Pancreas (tissue), 10 donors: ENCODE measurements at regions not wholly inside any gene's neighbourhood (a gene's known extent, or its start where the extent isn't known, plus 50 kb on each side); places are given as distances from the start of the nearest gene placed in this dataset.

Source experiments
- ATAC-seq, 4 donors: fragments of 200-7000 bp; cut with Tn5 transposase; one replicate each; pipeline versions ENCODE4 v1.8.0 to v1.9.1; 2020; ENCODE audit warnings: mild to moderate bottlenecking in 4 of 4, moderate library complexity in 4 of 4
- DNase-seq, 6 donors: peaks; one replicate each; pipeline ENCODE4 v3.0.0-alpha.2; 2020
- FAIRE-seq: peaks from 2 replicates; lab custom pipeline; 2012; peaks lifted over from hg19 to GRCh38; lab: Jason Lieb, UNC
- H3K27ac ChIP-seq, 4 donors: fragments of 200-600 bp; sonication (generic); 1 replicate in 3 of 4; 2 replicates in 1 of 4; pipeline versions ENCODE4 v1.5.0 to v1.8.0; 2020
- H3K27me3 ChIP-seq, 4 donors: fragments of 200-600 bp; one replicate each; pipeline ENCODE4 v1.8.0; 2021
- H3K36me3 ChIP-seq, 3 donors: fragments of 200-600 bp; sonication (generic) in 1 of 3; one replicate each; pipeline versions ENCODE4 v1.5.0 to v1.8.0; 2020 to 2021
- H3K4me1 ChIP-seq, 3 donors: fragments of 200-600 bp; one replicate each; pipeline ENCODE4 v1.8.0; 2021
- H3K4me3 ChIP-seq, 4 donors: fragments of 200-600 bp; sonication (generic) in 2 of 4; one replicate each; pipeline versions ENCODE4 v1.5.0 to v1.8.0; 2020 to 2021
- H3K9me3 ChIP-seq, 4 donors: fragments of 200-600 bp; one replicate each; pipeline ENCODE4 v1.8.0; 2021
- WGBS, 2 donors: extraction: QIAGEN DNeasy Blood & Tissue Kit; methylation state at CpG; one replicate each; pipeline ENCODE4 v1.1.7; 2013; 5-methylcytosine and 5-hydroxymethylcytosine counted together
- intact Hi-C, 3 donors: fragments of 100-400 bp; cut with DNase I; formaldehyde crosslinking; loops; one replicate each; pipeline versions ENCODE4 v1.11.1 to v1.14.2; 2022
- TF ChIP-seq, protein P1 (sequence below), 4 donors: fragments of 200-600 bp; sonication (generic) in 3 of 4; IDR thresholded peaks; one replicate each; pipeline versions ENCODE4 v1.5.0 to v1.8.0; 2021; ENCODE audit warnings: antibody characterized with exemption in 4 of 4
- donor health status: healthy with polysubstance abuse.
- donor health status: DM: no; HTN: no; CAD: no; lungs with moderate emphysema.
- donor health status: DM: no; HTN: no; CAD: no.
- donor health status: control.
- donor health status: control.
- donor health status: Bipolar disorder and iron deficiency.
- donor health status: DM: yes; HTN: yes; CAD: no.
- donor health status: DM: no; HTN: no; CAD: no.
- donor health status: DM: no; HTN: no; CAD: no.
- donor health status: DM: yes; HTN: yes; CAD: no.

DNA sequence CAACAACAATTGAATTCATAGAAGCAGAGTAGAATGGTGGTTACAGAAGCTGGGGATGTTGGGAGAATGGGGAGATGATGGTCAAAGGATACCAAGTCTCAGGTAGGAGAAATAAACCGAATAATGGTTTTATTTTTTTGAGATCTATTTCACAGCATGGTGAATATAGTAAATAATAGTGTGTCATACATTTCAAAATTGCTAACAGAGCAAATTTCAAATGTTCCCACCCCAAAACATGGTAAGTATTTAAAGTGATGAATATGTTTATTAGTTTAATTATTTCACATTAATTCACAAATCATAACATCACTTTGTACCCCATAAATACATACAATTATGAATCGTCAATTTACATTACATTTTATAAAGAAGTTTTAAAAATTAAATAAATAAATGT, 72.7 kb upstream of the ATG10 start:
- no peaks in the 10 kb centered on the region for H3K36me3 ChIP-seq
- no peak overlapping the region for H3K27ac ChIP-seq
- DNase-seq (no peak), ATAC-seq (no peak), FAIRE-seq (no peak)
- 72 to 83% methylated on average over 2 of the region's 2 CpGs for WGBS, 2 donors
- no peaks in the 10 kb centered on the region for H3K4me1 ChIP-seq
- TF ChIP-seq, protein P1, sequence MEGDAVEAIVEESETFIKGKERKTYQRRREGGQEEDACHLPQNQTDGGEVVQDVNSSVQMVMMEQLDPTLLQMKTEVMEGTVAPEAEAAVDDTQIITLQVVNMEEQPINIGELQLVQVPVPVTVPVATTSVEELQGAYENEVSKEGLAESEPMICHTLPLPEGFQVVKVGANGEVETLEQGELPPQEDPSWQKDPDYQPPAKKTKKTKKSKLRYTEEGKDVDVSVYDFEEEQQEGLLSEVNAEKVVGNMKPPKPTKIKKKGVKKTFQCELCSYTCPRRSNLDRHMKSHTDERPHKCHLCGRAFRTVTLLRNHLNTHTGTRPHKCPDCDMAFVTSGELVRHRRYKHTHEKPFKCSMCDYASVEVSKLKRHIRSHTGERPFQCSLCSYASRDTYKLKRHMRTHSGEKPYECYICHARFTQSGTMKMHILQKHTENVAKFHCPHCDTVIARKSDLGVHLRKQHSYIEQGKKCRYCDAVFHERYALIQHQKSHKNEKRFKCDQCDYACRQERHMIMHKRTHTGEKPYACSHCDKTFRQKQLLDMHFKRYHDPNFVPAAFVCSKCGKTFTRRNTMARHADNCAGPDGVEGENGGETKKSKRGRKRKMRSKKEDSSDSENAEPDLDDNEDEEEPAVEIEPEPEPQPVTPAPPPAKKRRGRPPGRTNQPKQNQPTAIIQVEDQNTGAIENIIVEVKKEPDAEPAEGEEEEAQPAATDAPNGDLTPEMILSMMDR (IDR thresholded peaks at IDR 0.05): no peak
- no peaks in the 10 kb centered on the region for H3K9me3 ChIP-seq
- H3K4me3 ChIP-seq: no peak overlapping the region
- intact Hi-C loops: no loop called here
- no peaks in the 10 kb centered on the region for H3K27me3 ChIP-seq

DNA sequence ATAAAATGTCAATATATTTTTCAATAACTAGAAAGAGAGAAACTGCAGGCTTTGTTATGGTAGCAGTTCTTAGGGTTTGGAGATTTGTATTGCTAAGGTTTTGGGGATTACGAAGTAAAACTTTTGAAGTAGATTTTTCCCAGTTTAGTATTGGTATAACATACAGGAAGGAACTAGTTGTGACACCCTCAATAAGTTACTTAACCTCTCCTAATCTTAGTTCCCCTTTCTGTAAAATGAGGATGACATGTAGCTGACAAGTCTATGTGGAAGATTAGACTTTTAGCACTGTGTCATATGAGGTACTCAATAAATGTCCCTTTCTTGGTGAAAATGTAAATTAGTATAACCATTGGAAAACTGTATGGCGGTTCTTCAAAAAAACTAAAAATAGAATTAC, 73.4 kb upstream of the ATG10 start:
- Histone ChIP-seq H3K4me3 (no peak overlapping the region), H3K27me3 (no peaks in the 10 kb centered on the region), H3K36me3 (no peaks in the 10 kb centered on the region), H3K4me1 (no peaks in the 10 kb centered on the region), H3K9me3 (no peaks in the 10 kb centered on the region), H3K27ac (no peak overlapping the region)
- intact Hi-C loops: no loop called here
- TF ChIP-seq, protein P1 (IDR thresholded peaks at IDR 0.05): no peak
- FAIRE-seq (no peak), ATAC-seq (peak in 1 of 4 donors; percentile 35), DNase-seq (no peak)
- WGBS, 2 donors: 69 to 72% methylated on average over 2 of the region's 2 CpGs

DNA sequence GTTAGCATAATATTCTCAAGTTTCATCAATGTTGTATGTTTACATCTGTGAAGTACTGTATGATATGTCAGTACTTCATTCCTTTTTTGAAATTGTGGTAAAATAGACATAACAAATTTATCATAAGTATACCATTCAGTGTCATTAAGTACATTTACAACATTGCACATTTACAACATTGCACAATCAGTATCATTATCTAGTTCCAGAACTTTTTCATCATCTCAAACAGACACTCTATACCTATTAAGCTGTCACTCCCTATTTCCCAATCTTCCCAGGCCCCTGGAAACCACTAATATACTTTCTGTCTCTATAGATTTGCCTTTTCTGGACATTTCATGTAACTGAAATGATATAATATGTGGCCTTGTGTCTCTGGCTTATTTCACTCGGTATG, 75.1 kb upstream of the ATG10 start:
- Histone ChIP-seq H3K4me3 (no peak overlapping the region), H3K27ac (no peak overlapping the region), H3K4me1 (no peaks in the 10 kb centered on the region), H3K9me3 (no peaks in the 10 kb centered on the region), H3K27me3 (no peaks in the 10 kb centered on the region), H3K36me3 (no peaks in the 10 kb centered on the region)
- FAIRE-seq: no peak
- intact Hi-C loops: no loop called here
- DNase-seq: no peak
- no peak for ATAC-seq
- TF ChIP-seq, protein P1 (IDR thresholded peaks at IDR 0.05): no peak
- WGBS, 2 donors: 64 to 76% methylated on average over 1 of the region's 1 CpG

DNA sequence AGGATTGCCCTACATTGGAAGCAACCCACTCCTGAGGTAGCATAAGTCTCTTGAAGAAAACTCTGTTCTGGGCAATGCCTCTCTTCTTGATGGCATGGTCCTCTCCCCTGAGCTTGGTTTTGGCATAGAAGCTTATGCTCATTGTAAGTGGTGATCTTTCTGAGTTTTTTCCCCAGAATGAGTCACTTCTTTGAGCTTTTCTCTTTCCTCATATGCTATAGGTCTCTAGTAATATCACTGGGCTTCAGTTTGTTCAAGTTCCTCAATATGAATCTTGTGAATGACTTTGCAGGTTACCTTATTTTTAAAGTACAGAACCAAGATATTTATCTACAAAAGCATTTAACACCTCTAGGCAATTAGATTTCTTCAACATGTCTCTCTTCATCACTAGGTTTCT, 76.5 kb upstream of the ATG10 start:
- no peaks in the 10 kb centered on the region for H3K36me3 ChIP-seq
- H3K9me3 ChIP-seq: no peaks in the 10 kb centered on the region
- DNase-seq (no peak), FAIRE-seq (no peak), ATAC-seq (no peak)
- H3K4me3 ChIP-seq: no peak overlapping the region
- intact Hi-C loops: no loop called here
- no peaks in the 10 kb centered on the region for H3K4me1 ChIP-seq
- H3K27ac ChIP-seq: no peak overlapping the region
- TF ChIP-seq, protein P1 (IDR thresholded peaks at IDR 0.05): no peak
- no peaks in the 10 kb centered on the region for H3K27me3 ChIP-seq

DNA sequence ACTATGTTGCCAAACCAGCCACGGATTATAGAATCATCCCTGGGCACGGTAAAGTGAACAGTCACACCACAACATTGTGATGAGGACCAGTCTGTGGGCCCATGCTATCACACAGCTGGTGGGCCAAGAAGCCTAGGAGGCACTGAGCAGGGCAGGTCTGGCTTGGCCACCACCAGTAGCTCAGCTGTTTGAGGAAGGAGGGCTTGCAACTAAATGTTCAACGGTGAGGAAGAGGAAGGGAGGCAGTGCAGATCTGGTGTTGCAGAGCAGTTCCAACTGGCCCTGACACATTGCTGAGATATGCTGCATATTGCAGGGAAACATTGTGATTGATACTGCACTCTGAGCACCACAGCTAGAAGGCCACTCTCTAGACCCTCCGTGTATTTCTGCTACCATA, 77.9 kb upstream of the ATG10 start:
- FAIRE-seq: no peak
- no peak overlapping the region for H3K4me3 ChIP-seq
- H3K27me3 ChIP-seq: no peaks in the 10 kb centered on the region
- no peaks in the 10 kb centered on the region for H3K4me1 ChIP-seq
- no peaks in the 10 kb centered on the region for H3K9me3 ChIP-seq
- no peak for DNase-seq
- TF ChIP-seq, protein P1 (IDR thresholded peaks at IDR 0.05): no peak
- H3K27ac ChIP-seq: no peak overlapping the region
- WGBS, 2 donors: 67 to 77% methylated on average over 4 of the region's 4 CpGs
- intact Hi-C loops: no loop called here
- H3K36me3 ChIP-seq: no peaks in the 10 kb centered on the region
- ATAC-seq: no peak
